HEK293 (cell line): ENCODE measurements at regions not wholly inside any gene's neighbourhood (a gene's known extent, or its start where the extent isn't known, plus 50 kb on each side); places are given as distances from the start of the nearest gene placed in this dataset.
"Not testable (repeated sequence)": the region's sequence is repeated elsewhere in the genome, so short reads cannot be mapped to it uniquely, and the experiment has no call there.

Experiments
- TCF7L2 ChIP-seq: IDR thresholded peaks from 2 replicates; pipeline ENCODE4 v1.6.1; 2011; ENCODE audit warnings: low read depth, mild to moderate bottlenecking, inconsistent platforms, low read length, moderate library complexity, borderline replicate concordance
- ZNF214 ChIP-seq: fragments of 450-650 bp; formaldehyde crosslinking; IDR thresholded peaks from 2 replicates; pipeline ENCODE4 v1.5.1; 2017; ENCODE audit warnings: missing biosample characterization, mild to moderate bottlenecking, missing genetic modification characterization, borderline replicate concordance
- ZNF600 ChIP-seq: fragments of 450-650 bp; formaldehyde crosslinking; IDR thresholded peaks from 2 replicates; pipeline ENCODE4 v1.5.1; 2016; ENCODE audit warnings: missing biosample characterization, missing genetic modification characterization
- ZNF707 ChIP-seq: fragments of 450-650 bp; formaldehyde crosslinking; IDR thresholded peaks from 2 replicates; pipeline ENCODE4 v1.5.1; 2016; ENCODE audit warnings: missing biosample characterization, missing genetic modification characterization
- ZNF768 ChIP-seq: fragments of 450-650 bp; formaldehyde crosslinking; IDR thresholded peaks from 2 replicates; pipeline ENCODE4 v1.5.1; 2018; ENCODE audit warnings: missing biosample characterization, mild to moderate bottlenecking, missing genetic modification characterization
- ZNF792 ChIP-seq: fragments of 450-650 bp; formaldehyde crosslinking; IDR thresholded peaks from 2 replicates; pipeline ENCODE4 v1.5.1; 2016; ENCODE audit warnings: missing biosample characterization, missing genetic modification characterization
- TF ChIP-seq, protein P1 (sequence below): fragments of 450-650 bp; formaldehyde crosslinking; IDR thresholded peaks from 2 replicates; pipeline ENCODE4 v1.5.1; 2016; ENCODE audit warnings: missing biosample characterization, missing genetic modification characterization
- TF ChIP-seq, protein P2 (sequence below): fragments of 450-650 bp; IDR thresholded peaks from 2 replicates; pipeline ENCODE4 v1.5.1; 2018; ENCODE audit warnings: missing biosample characterization, missing genetic modification characterization

DNA sequence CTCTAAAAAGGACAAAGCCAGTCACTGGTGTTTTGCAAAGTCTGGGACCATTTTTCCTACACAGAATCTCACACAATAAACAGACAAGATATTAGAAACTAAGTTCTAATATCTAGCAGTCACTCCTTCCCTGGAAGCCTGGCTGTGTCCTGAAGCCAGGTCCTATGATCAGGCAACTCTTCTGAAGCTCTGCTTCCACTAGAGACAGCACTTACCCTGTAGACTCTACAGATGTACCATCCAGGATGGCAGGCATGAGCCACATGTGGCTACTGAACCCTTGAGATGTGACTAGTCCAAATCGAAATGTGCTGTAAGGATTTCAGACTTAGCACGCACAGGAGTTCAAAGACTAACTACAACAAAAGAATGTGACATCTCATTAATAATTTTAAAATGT is 110.3 kb upstream of the NBPF9 start:
- TF ChIP-seq, protein P1, sequence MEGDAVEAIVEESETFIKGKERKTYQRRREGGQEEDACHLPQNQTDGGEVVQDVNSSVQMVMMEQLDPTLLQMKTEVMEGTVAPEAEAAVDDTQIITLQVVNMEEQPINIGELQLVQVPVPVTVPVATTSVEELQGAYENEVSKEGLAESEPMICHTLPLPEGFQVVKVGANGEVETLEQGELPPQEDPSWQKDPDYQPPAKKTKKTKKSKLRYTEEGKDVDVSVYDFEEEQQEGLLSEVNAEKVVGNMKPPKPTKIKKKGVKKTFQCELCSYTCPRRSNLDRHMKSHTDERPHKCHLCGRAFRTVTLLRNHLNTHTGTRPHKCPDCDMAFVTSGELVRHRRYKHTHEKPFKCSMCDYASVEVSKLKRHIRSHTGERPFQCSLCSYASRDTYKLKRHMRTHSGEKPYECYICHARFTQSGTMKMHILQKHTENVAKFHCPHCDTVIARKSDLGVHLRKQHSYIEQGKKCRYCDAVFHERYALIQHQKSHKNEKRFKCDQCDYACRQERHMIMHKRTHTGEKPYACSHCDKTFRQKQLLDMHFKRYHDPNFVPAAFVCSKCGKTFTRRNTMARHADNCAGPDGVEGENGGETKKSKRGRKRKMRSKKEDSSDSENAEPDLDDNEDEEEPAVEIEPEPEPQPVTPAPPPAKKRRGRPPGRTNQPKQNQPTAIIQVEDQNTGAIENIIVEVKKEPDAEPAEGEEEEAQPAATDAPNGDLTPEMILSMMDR = not testable (repeated sequence)
- TF ChIP-seq TCF7L2; ZNF768 (tag by site-specific recombination); ZNF707; ZNF600 (tag by site-specific recombination); ZNF792; ZNF214 (tag by site-specific recombination): not testable (repeated sequence)
- TF ChIP-seq, protein P2, sequence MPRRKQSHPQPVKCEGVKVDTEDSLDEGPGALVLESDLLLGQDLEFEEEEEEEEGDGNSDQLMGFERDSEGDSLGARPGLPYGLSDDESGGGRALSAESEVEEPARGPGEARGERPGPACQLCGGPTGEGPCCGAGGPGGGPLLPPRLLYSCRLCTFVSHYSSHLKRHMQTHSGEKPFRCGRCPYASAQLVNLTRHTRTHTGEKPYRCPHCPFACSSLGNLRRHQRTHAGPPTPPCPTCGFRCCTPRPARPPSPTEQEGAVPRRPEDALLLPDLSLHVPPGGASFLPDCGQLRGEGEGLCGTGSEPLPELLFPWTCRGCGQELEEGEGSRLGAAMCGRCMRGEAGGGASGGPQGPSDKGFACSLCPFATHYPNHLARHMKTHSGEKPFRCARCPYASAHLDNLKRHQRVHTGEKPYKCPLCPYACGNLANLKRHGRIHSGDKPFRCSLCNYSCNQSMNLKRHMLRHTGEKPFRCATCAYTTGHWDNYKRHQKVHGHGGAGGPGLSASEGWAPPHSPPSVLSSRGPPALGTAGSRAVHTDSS (tag by site-specific recombination) = not testable (repeated sequence)
